ENCODE measurements at regions not wholly inside any gene's neighbourhood (a gene's known extent, or its start where the extent isn't known, plus 50 kb on each side); places are given as distances from the start of the nearest gene placed in this dataset.

DNA sequence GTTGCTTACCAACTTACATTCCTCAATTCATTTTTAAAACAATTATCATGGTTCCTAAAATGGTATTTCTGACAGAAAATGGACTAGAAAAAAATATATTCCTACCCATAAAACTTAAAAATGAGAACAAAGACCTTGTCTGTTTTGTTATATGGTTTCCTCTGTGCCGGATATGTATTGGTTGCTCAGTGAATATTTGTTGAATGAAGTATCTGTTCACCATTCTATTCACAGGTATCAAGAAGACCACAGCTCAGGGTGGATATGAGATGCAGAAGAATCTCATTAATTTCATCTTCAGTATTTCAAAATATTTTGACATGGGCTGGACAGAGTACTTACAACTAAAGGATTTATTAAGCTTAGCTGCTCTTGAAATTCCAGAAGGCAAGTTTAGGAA, 58.1 kb downstream of the TUSC7 start:
- no peaks in the 10 kb centered on the region for H3K27me3 ChIP-seq (replicated peaks in 1 of 7)
- TF ChIP-seq POLR2A (IDR thresholded peaks at IDR 0.05) (no peak), POLR2AphosphoS5 (IDR thresholded peaks at IDR 0.05) (no peak)
- TF ChIP-seq, protein P1, sequence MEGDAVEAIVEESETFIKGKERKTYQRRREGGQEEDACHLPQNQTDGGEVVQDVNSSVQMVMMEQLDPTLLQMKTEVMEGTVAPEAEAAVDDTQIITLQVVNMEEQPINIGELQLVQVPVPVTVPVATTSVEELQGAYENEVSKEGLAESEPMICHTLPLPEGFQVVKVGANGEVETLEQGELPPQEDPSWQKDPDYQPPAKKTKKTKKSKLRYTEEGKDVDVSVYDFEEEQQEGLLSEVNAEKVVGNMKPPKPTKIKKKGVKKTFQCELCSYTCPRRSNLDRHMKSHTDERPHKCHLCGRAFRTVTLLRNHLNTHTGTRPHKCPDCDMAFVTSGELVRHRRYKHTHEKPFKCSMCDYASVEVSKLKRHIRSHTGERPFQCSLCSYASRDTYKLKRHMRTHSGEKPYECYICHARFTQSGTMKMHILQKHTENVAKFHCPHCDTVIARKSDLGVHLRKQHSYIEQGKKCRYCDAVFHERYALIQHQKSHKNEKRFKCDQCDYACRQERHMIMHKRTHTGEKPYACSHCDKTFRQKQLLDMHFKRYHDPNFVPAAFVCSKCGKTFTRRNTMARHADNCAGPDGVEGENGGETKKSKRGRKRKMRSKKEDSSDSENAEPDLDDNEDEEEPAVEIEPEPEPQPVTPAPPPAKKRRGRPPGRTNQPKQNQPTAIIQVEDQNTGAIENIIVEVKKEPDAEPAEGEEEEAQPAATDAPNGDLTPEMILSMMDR (IDR thresholded peaks at IDR 0.05 in 8 of 11, conservative IDR thresholded peaks at IDR 0.05 in 3 of 11), result no peak
- peaks cover 0 to 5% (median 0%) of the 10 kb centered on the region in 6 donors for H3K4me1 ChIP-seq
- no peaks in the 10 kb centered on the region for H3K36me3 ChIP-seq
- H3K4me3 ChIP-seq, result no peak overlapping the region
- H3K27ac ChIP-seq, result no peak overlapping the region
- no peaks in the 10 kb centered on the region for H3K9me3 ChIP-seq
- intact Hi-C loops (cut with DNase I; ENCODE audit: low total_unique reads), result no loop called here
- no peak for DNase-seq
- WGBS, 5 donors, result 64 to 82% (median 71%) methylated on average over 1 of the region's 1 CpG

DNA sequence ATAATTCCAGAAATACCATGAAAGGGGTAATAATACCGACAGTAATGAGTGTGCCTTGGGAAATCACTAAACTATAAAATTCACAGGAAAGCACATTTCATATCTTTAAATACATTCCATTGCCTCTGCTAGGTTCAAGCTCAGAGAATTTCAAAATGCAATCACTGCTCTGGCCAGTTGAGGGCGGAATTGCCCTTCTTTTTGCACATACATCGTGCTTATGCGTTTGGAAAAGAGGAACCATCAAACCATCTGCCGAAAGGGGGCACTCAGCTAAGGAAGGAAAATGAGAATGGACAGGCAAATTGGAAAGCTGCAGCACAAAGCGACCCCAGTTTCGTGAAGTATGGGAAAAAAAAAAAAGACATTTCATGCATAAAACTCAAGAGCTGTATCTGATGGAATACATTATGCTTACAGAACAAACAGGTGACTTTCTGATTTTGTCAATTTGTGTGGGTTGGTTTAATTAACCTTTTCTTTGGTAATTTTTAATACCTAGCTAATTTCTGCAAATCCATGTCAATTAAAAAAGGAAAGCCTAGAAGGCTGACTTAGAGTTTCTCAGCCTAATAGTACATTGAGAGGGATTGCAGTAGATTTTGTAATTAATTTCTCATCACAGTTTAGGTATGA, 61.4 kb downstream of the TUSC7 start:
- no peaks in the 10 kb centered on the region for H3K9me3 ChIP-seq
- 1 to 2% (median 1%) methylated on average over 7 of the region's 7 CpGs for WGBS, 5 donors
- no peaks in the 10 kb centered on the region for H3K36me3 ChIP-seq
- intact Hi-C loops (cut with DNase I; ENCODE audit: low total_unique reads), result loop anchor here (5.0 kb wide), 1 partner anchor 1226 kb away; no protein-coding TSS in a partner anchor
- TF ChIP-seq POLR2AphosphoS5 (IDR thresholded peaks at IDR 0.05) (no peak), POLR2A (IDR thresholded peaks at IDR 0.05) (no peak)
- TF ChIP-seq, protein P1 (IDR thresholded peaks at IDR 0.05 in 8 of 11, conservative IDR thresholded peaks at IDR 0.05 in 3 of 11), result peak; percentile 38 to 82 (median 75)
- H3K4me3 ChIP-seq, result no peak overlapping the region
- peaks cover 0 to 5% (median 0%) of the 10 kb centered on the region in 6 donors for H3K4me1 ChIP-seq
- no peak overlapping the region for H3K27ac ChIP-seq
- H3K27me3 ChIP-seq (replicated peaks in 1 of 7), result no peaks in the 10 kb centered on the region
- DNase-seq, result no peak

DNA sequence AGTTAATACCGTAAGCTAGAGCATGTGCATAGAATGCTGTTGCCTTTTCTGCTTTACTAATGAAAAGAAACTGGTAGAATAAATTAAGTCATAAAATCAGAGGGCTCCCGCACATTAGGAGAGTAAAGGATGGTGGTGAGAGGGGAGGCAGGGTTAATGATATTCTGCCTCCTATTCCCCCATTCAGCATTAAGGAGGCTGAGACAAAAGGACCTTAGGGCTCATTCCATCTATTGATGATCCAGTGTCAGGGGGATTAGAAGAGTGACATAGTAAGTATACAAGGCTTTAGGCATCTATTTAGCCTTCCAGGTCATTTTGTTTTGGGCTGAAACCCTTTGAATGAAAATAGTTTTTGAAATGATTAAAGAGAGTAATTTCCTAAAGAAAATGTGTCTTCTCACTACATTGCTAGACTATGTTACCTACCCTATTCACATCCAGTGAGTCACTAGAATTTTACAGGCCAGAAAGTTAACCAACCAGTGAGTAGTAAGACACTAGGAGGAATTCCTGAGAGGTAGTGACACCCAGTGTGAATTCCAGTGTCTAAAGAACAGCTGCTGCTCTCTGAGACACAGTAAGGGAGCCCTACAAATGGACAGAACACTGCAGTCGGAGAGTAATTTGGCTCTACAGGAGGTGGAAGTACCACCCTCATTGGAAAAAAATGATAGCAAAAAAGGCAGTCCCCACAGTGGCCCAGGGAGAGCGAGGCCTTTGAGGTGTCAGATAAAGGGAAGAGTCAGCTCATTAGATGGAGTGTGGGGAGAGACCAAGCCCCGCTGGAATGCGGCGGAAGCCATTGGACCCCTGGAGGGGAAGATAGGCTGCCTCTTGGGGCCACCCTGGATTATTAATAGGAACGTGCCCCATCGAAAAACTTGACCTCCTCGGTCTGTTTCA, 67.6 kb downstream of the TUSC7 start:
- Histone ChIP-seq H3K27me3 (replicated peaks in 1 of 7) (no peaks in the 10 kb centered on the region), H3K9me3 (no peaks in the 10 kb centered on the region)

More for the DNA sequence above, 67.6 kb downstream of the TUSC7 start:
- H3K4me1 ChIP-seq, result no peaks in the 10 kb centered on the region
- TF ChIP-seq POLR2AphosphoS5 (IDR thresholded peaks at IDR 0.05), result no peak
- TF ChIP-seq, protein P1 (IDR thresholded peaks at IDR 0.05 in 8 of 11, conservative IDR thresholded peaks at IDR 0.05 in 3 of 11), result no peak
- no peak for TF ChIP-seq POLR2A (IDR thresholded peaks at IDR 0.05)
- DNase-seq, result no peak
- intact Hi-C loops (cut with DNase I; ENCODE audit: low total_unique reads), result no loop called here
- no peak overlapping the region for H3K27ac ChIP-seq
- H3K4me3 ChIP-seq, result no peak overlapping the region
- H3K36me3 ChIP-seq, result no peaks in the 10 kb centered on the region
- WGBS, 5 donors, result 75 to 86% (median 78%) methylated on average over 10 of the region's 10 CpGs

Data from spleen (tissue), 11 donors.